HG03064 (cell line): ENCODE measurements at regions not wholly inside any gene's neighbourhood (a gene's known extent, or its start where the extent isn't known, plus 50 kb on each side); places are given as distances from the start of the nearest gene placed in this dataset.
"Not testable (repeated sequence)": the region's sequence is repeated elsewhere in the genome, so short reads cannot be mapped to it uniquely, and the experiment has no call there.

Source experiments
- ATAC-seq: cut with Tn5 transposase; IDR thresholded peaks from one replicate; pipeline ENCODE4 v1.9.1; 2021; ENCODE audit warnings: low read depth; ENCODE audit not compliant: unreplicated experiment

- not testable (repeated sequence) for ATAC-seq
Observed at GRCh38 chr3:150270444-150270843, 137.7 kb upstream of the TSC22D2 start.

GRCh38 chr3:150269526-150269925, 138.6 kb upstream of the TSC22D2 start:
- no peak for ATAC-seq

DNA sequence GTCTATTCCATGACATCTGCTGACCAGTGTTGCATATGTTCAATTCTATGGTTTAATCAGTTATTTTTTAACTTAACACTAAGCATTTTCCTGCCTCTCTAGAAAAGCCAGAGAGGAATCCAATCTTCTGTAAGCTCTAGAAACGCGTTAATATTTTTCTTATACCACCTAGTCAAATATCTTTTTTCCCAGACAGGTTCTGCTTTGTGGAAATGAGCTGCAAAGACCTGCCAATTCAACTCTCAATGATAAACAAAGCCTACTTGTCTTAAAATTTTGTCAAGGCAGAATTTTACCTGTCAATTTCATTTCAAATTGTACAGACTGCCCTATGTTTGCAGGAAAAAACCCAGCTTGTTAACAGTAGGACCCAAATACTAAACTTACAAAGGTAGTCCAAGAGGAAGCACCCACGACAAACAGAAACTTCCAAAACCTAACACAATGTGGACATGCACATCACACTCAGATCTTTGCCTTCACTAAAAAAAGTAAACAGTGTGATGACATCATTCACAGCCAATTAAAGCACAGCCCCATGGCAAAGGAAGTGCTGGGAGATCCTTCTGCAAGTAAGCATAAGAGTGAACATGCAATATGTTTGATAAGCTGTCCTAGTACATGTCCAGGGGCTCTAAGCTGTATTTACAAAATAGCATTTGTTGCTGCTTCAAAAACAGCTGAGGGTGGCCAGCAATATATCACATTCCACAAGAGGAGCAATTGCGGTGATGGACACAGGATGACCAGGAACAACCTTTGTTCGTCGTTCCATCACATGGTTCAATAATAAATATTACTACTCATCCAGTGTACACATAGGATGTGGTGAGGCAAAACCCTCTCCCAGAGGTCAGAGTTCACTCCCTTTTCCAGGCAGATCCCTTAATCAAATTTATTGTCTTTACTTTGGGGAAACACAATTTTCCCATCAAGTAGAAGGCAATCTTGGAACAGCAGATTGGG, 139.4 kb upstream of the TSC22D2 start:
- no peak for ATAC-seq

DNA sequence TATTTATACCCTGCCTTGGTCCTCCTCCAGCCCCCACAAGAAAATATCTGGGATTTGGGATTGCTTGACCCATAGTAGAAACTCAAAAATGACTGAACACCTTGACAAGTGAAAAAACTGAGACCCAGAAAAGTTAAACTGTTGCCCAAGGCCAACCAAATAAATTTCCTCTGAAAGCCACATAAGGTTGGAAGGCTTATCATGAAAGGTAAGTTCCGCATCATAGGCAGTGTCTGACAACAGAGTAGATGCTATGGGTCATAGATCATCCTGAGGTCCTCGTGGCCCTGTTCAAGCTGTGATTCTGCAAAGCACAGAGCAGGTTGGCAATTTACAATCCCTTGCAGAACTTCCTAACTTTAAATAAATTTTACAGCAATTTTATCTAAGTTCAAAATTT, 140.8 kb upstream of the TSC22D2 start:
- ATAC-seq: no peak

DNA sequence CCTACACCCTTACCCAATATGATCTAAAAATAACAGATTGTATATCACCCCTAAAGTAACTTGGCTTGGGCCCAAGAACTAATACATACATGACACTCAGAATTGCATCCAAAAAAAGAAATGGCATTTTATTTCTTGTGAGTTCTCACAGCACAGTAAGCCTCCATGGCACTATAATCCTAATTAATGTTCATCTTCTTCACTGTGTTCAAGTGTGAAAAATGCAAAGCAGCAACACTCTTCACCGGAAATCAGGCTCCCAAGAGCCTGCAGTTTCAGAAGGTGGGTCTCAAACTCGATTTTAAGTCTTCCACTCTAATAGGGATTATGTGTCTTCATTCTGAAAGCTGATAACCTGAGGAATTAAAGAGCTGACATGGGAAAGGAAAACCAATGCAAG, 142.8 kb upstream of the TSC22D2 start:
- ATAC-seq: no peak

DNA sequence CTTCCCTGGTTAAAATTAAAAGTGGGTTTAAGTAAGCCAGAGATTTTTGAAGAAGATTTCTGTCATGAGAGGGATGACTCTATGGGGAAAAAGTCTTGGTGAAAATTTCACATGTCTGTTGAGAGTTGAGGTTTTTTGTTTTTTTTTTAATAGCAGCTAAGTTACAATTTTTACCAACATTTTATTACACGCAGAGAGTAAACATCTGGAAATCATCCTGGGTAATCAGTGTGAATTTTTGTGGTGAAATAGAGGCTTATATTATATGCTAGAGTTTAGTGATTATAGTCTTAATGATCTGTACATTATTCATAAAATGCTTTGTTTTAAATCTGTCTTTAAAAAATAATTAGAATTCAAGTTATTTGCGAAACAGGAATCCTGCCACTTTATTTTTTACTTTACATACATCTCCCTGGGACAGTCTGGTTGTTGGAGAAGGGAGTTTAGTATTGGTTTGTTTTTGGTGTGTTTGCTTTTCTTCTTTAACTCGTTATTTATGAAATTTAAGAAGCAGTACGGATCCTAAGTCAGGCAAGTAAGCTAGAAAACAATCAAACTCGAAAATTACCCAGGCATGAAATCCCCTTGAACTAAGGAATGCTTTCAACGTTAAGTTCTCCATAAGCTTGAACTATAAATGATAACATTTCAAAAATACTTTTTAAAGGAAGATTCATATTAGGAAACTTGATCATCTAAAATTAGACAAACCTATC, 143.4 kb upstream of the TSC22D2 start:
- no peak for ATAC-seq

- no peak for ATAC-seq
Observed at GRCh38 chr3:150261958-150262357, 146.1 kb upstream of the TSC22D2 start.

- ATAC-seq: no peak
Observed at GRCh38 chr3:150261418-150261817, 146.7 kb upstream of the TSC22D2 start.

- ATAC-seq: no peak
Observed at GRCh38 chr3:150260398-150260710, 147.7 kb upstream of the TSC22D2 start.

GRCh38 chr3:150259526-150260397, 148.3 kb upstream of the TSC22D2 start:
- ATAC-seq: no peak

DNA sequence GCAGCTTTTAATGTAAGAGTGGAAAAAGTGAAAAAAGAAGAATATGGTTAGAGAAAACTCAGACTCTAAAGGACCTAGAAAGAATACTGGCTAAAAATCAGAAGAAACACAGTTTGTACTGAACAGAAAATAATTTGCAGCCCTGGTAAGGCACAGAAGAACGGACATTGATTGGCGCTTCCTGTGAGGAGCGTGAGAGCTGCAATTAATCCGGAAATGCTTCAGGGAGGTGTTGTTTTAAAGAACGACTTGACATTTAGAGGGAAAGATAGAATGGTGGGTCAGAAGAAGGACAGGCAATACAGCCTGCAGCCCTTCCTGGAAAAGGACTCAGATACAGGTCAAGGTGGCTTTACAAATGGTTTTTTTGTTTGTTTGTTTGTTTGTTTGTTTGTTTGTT, 151.3 kb upstream of the TSC22D2 start:
- no peak for ATAC-seq

- no peak for ATAC-seq
Observed at GRCh38 chr3:150256318-150256717, 151.8 kb upstream of the TSC22D2 start.

- ATAC-seq: no peak
Observed at GRCh38 chr3:150255826-150256225, 152.3 kb upstream of the TSC22D2 start.

- ATAC-seq: no peak
Observed at GRCh38 chr3:150255413-150255812, 152.7 kb upstream of the TSC22D2 start.

GRCh38 chr3:150254309-150254708, 153.8 kb upstream of the TSC22D2 start:
- ATAC-seq: no peak

DNA sequence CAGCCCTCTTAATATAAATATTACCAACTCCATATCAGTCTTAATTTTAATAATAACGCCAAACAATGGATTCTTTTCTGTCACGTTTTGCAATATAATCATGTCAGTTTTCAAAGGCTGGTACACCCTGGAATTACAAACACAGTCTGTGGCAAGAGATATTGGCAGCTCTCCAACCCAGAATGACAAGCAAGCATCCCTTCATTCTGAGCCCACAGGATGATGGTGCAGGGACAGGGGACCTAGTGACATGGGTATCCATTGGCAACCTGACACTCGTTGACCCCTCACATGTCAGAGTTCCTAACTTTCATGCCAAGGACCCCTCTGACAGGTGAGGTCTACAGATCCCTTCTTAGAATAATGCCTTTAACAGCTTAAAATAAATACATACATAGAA, 154.5 kb upstream of the TSC22D2 start:
- no peak for ATAC-seq

GRCh38 chr3:150252462-150252861, 155.6 kb upstream of the TSC22D2 start:
- no peak for ATAC-seq

DNA sequence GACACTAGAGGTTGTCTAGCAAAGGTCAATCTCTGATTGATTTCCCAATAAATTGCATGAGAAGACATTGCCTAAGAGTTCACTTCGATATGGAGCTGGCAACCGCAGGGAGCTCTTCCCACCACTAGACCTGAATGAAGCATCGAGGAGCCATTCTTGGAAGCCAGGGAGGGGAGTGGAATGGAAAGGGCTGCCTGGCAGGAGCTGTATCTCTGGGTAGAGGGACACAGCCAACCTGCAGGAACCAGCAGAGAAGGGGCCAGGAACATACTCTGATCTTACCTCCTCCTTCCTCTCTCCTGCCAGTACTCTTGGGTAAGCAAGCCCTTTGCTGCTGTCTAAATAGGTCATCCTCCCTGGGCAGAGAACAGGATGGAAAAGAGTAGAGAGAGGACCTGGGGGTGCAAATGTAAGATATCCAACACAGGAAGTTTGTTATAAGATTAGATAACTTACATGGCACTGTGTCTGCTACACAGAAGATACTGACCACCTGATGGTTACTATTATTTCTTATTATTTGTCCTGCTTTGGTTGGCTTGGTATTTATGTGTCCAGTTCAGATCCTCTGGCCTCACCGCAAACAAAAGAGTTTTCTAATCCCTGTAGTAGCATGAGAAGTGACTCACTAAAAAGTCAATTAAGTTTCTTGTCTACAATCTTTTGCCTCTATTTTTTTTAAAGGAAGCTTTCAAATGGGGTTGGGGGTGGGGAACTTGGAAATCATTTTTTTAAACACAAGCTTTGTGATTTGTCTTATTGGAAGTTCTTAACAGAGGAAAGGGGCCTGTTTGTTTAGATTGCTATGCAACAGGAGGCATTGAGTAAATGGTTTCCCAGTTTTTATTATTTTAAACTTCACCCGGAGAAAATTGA, 156.7 kb upstream of the TSC22D2 start:
- no peak for ATAC-seq

GRCh38 chr3:150249779-150250470, 158.2 kb upstream of the TSC22D2 start:
- ATAC-seq: no peak
